Astrocyte (in vitro differentiated cells and primary cell): ENCODE measurements at regions not wholly inside any gene's neighbourhood (a gene's known extent, or its start where the extent isn't known, plus 50 kb on each side); places are given as distances from the start of the nearest gene placed in this dataset.

Experiments
- DNase-seq: peaks from one replicate; pipeline ENCODE4 v3.0.0-alpha.2; 2010; ENCODE audit warnings: low read depth
- FAIRE-seq: peaks from 2 replicates; lab custom pipeline; 2011; peaks lifted over from hg19 to GRCh38; lab: Jason Lieb, UNC
- H2AFZ ChIP-seq: 2 replicates; pipeline ENCODE4 v1.6.0; 2012; ENCODE audit warnings: low read depth, low read length, inconsistent platforms
- H3K27ac ChIP-seq: 2 replicates; pipeline ENCODE4 v1.5.1; 2011; ENCODE audit warnings: low read depth, low read length, inconsistent platforms
- H3K27me3 ChIP-seq: 2 replicates; pipeline ENCODE4 v1.6.0; 2011; ENCODE audit warnings: low read length, inconsistent platforms; ENCODE audit not compliant: insufficient read depth
- H3K36me3 ChIP-seq: 2 replicates; pipeline ENCODE4 v1.5.1; 2011; ENCODE audit warnings: low read length, inconsistent platforms; ENCODE audit not compliant: insufficient read depth
- H3K4me1 ChIP-seq: 2 replicates; pipeline ENCODE4 v1.5.1; 2011; ENCODE audit warnings: low read length, inconsistent platforms; ENCODE audit not compliant: insufficient read depth
- H3K4me2 ChIP-seq: 2 replicates; pipeline ENCODE4 v1.6.0; 2012; ENCODE audit warnings: low read length, inconsistent platforms
- H3K4me3 ChIP-seq: 2 replicates; pipeline ENCODE4 v1.5.1; 2011; ENCODE audit warnings: low read depth, mild to moderate bottlenecking, low read length, inconsistent platforms; ENCODE audit not compliant: insufficient read depth
- H3K79me2 ChIP-seq: 2 replicates; pipeline ENCODE4 v1.6.0; 2012; ENCODE audit warnings: mild to moderate bottlenecking, low read length, inconsistent platforms; ENCODE audit not compliant: insufficient read depth
- H3K9ac ChIP-seq: 2 replicates; pipeline ENCODE4 v1.6.0; 2012; ENCODE audit warnings: mild to moderate bottlenecking, low read length, inconsistent platforms
- H3K9me3 ChIP-seq: 2 replicates; pipeline ENCODE4 v1.5.1; 2012; ENCODE audit warnings: low read depth, mild to moderate bottlenecking, low read length, inconsistent platforms; ENCODE audit not compliant: insufficient read depth
- H4K20me1 ChIP-seq: 2 replicates; pipeline ENCODE4 v1.6.0; 2012; ENCODE audit warnings: low read length, inconsistent platforms; ENCODE audit not compliant: insufficient read depth
- H3K27ac Mint-ChIP-seq: one replicate; pipeline ENCODE4 v1.8.0; 2021; ENCODE audit warnings: mild to moderate bottlenecking, mixed read lengths; ENCODE audit not compliant: unreplicated experiment
- H3K27me3 Mint-ChIP-seq: one replicate; pipeline ENCODE4 v1.8.0; 2021; ENCODE audit warnings: low read depth, mixed read lengths; ENCODE audit not compliant: unreplicated experiment
- H3K36me3 Mint-ChIP-seq: one replicate; pipeline ENCODE4 v1.8.0; 2021; ENCODE audit warnings: low read depth, mixed read lengths; ENCODE audit not compliant: unreplicated experiment
- H3K4me1 Mint-ChIP-seq: one replicate; pipeline ENCODE4 v1.8.0; 2021; ENCODE audit warnings: low read depth, mixed read lengths; ENCODE audit not compliant: unreplicated experiment
- H3K4me3 Mint-ChIP-seq: one replicate; pipeline ENCODE4 v1.8.0; 2021; ENCODE audit warnings: mild to moderate bottlenecking, moderate library complexity, mixed read lengths; ENCODE audit not compliant: unreplicated experiment
- H3K9me3 Mint-ChIP-seq: one replicate; pipeline ENCODE4 v1.8.0; 2021; ENCODE audit warnings: mild to moderate bottlenecking, mixed read lengths; ENCODE audit not compliant: unreplicated experiment
- CTCF ChIP-seq: IDR thresholded peaks from 2 replicates; pipeline ENCODE4 v1.5.1; 2011; ENCODE audit warnings: low read depth, mild to moderate bottlenecking, inconsistent platforms, low read length, moderate library complexity; ENCODE audit not compliant: insufficient read depth
- EZH2 ChIP-seq: IDR thresholded peaks from 2 replicates; pipeline ENCODE4 v1.6.1; 2012; ENCODE audit warnings: mild to moderate bottlenecking, low read length, inconsistent platforms; ENCODE audit not compliant: insufficient read depth

- no peak for FAIRE-seq
- H3K36me3 Mint-ChIP-seq, result no peaks in the 10 kb centered on the region
- DNase-seq, result no peak
Measured at GRCh38 chrX:43566170-43566569, 89.9 kb upstream of the MAOA start.

GRCh38 chrX:43573441-43574015 is 82.6 kb upstream of the MAOA start:
- FAIRE-seq (no peak), DNase-seq (no peak)
- Mint-ChIP-seq H3K36me3 (no peaks in the 10 kb centered on the region), H3K4me1 (no peaks in the 10 kb centered on the region), H3K27me3 (no peaks in the 10 kb centered on the region), H3K9me3 (no peaks in the 10 kb centered on the region), H3K4me3 (no peak overlapping the region), H3K27ac (no peak overlapping the region)
- Histone ChIP-seq H3K36me3 (no peaks in the 10 kb centered on the region), H3K79me2 (no peaks in the 10 kb centered on the region), H3K4me3 (no peak overlapping the region), H3K4me1 (no peaks in the 10 kb centered on the region), H3K9me3 (no peaks in the 10 kb centered on the region), H3K27me3 (no peaks in the 10 kb centered on the region), H3K9ac (no peak overlapping the region), H2AFZ (no peak overlapping the region), H4K20me1 (no peaks in the 10 kb centered on the region), H3K4me2 (no peak overlapping the region), H3K27ac (no peak overlapping the region)
- TF ChIP-seq CTCF (no peak), EZH2 (no peak)

More at GRCh38 chrX:43566170-43566569, 89.9 kb upstream of the MAOA start:
- Mint-ChIP-seq H3K4me1 (no peaks in the 10 kb centered on the region), H3K27me3 (peaks cover 3% of the 10 kb centered on the region), H3K27ac (no peak overlapping the region), H3K4me3 (no peak overlapping the region), H3K9me3 (no peaks in the 10 kb centered on the region)
- no peak overlapping the region for H3K9ac ChIP-seq
- no peaks in the 10 kb centered on the region for H3K4me1 ChIP-seq
- H3K36me3 ChIP-seq, result no peaks in the 10 kb centered on the region
- H3K4me2 ChIP-seq, result no peak overlapping the region
- H3K79me2 ChIP-seq, result no peaks in the 10 kb centered on the region
- no peaks in the 10 kb centered on the region for H3K9me3 ChIP-seq
- no peaks in the 10 kb centered on the region for H3K27me3 ChIP-seq
- TF ChIP-seq CTCF, result no peak
- no peak overlapping the region for H2AFZ ChIP-seq
- H3K27ac ChIP-seq, result no peak overlapping the region
- no peaks in the 10 kb centered on the region for H4K20me1 ChIP-seq
- H3K4me3 ChIP-seq, result no peak overlapping the region

GRCh38 chrX:43580621-43581020 is 75.5 kb upstream of the MAOA start:
- no peak for TF ChIP-seq CTCF
- no peak for TF ChIP-seq EZH2
- Histone ChIP-seq H3K9me3 (no peaks in the 10 kb centered on the region), H3K4me3 (no peak overlapping the region), H3K4me2 (no peak overlapping the region), H3K4me1 (no peaks in the 10 kb centered on the region), H3K27me3 (no peaks in the 10 kb centered on the region), H3K27ac (no peak overlapping the region), H3K9ac (no peak overlapping the region), H2AFZ (no peak overlapping the region), H3K36me3 (no peaks in the 10 kb centered on the region), H4K20me1 (no peaks in the 10 kb centered on the region), H3K79me2 (no peaks in the 10 kb centered on the region)
- DNase-seq (no peak), FAIRE-seq (no peak)
- H3K27me3 Mint-ChIP-seq, result no peaks in the 10 kb centered on the region
- H3K9me3 Mint-ChIP-seq, result no peaks in the 10 kb centered on the region
- no peaks in the 10 kb centered on the region for H3K4me1 Mint-ChIP-seq
- H3K27ac Mint-ChIP-seq, result no peak overlapping the region
- H3K36me3 Mint-ChIP-seq, result no peaks in the 10 kb centered on the region
- H3K4me3 Mint-ChIP-seq, result no peak overlapping the region
